ENCODE measurements at regions not wholly inside any gene's neighbourhood (a gene's known extent, or its start where the extent isn't known, plus 50 kb on each side); places are given as distances from the start of the nearest gene placed in this dataset.

DNA sequence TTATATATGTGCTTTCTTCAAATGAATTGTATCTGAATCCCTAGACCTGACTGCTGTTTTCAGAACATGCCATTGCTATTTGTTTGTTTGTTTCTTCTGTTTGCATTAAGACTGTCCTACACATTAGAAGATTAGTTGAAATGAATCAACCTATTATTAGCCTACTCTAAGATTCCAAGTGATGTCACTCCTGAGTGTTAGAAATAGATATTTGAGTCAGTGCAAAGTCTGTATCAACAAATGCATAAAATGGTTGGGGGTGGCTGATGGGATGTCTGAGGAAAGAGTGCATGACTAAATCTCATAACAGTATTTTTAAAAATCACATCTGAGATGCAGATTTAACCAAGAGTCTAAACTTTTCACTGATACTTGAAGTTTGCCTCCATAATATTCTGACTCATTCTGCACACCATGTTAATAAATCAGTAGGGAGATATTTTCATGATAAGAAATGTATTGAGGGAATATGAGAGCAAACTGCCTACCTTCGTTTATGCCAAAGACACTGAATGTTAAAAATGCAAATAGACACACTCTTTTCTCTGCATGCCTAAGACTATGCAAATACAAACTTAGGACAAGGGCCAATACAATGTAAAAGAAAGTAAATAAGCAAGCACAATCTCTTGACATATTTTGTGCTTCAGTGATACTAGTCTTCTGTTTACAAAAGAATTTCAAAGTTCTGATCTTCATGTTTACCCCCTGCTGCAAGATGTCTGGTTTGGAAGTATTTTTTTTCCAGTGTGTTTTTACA lies 253.3 kb downstream of the LIG4 start:
- TF ChIP-seq, protein P1, sequence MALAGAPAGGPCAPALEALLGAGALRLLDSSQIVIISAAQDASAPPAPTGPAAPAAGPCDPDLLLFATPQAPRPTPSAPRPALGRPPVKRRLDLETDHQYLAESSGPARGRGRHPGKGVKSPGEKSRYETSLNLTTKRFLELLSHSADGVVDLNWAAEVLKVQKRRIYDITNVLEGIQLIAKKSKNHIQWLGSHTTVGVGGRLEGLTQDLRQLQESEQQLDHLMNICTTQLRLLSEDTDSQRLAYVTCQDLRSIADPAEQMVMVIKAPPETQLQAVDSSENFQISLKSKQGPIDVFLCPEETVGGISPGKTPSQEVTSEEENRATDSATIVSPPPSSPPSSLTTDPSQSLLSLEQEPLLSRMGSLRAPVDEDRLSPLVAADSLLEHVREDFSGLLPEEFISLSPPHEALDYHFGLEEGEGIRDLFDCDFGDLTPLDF (CRISPR knock-in tag; IDR thresholded peaks at IDR 0.05): no peak
- TF ChIP-seq, protein P2, sequence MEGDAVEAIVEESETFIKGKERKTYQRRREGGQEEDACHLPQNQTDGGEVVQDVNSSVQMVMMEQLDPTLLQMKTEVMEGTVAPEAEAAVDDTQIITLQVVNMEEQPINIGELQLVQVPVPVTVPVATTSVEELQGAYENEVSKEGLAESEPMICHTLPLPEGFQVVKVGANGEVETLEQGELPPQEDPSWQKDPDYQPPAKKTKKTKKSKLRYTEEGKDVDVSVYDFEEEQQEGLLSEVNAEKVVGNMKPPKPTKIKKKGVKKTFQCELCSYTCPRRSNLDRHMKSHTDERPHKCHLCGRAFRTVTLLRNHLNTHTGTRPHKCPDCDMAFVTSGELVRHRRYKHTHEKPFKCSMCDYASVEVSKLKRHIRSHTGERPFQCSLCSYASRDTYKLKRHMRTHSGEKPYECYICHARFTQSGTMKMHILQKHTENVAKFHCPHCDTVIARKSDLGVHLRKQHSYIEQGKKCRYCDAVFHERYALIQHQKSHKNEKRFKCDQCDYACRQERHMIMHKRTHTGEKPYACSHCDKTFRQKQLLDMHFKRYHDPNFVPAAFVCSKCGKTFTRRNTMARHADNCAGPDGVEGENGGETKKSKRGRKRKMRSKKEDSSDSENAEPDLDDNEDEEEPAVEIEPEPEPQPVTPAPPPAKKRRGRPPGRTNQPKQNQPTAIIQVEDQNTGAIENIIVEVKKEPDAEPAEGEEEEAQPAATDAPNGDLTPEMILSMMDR (IDR thresholded peaks at IDR 0.05): no peak
- TF ChIP-seq USF2 (CRISPR knock-in tag; IDR thresholded peaks at IDR 0.05) (no peak), JUN (CRISPR knock-in tag; IDR thresholded peaks at IDR 0.05) (no peak), MYBL2 (CRISPR knock-in tag; IDR thresholded peaks at IDR 0.05) (no peak), ZNF121 (CRISPR knock-in tag; IDR thresholded peaks at IDR 0.05) (no peak), ATF1 (CRISPR knock-in tag; IDR thresholded peaks at IDR 0.05) (no peak)
- TF ChIP-seq, protein P3, sequence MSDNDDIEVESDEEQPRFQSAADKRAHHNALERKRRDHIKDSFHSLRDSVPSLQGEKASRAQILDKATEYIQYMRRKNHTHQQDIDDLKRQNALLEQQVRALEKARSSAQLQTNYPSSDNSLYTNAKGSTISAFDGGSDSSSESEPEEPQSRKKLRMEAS (CRISPR knock-in tag; IDR thresholded peaks at IDR 0.05): no peak
